H9 (cell line): ENCODE measurements at regions not wholly inside any gene's neighbourhood (a gene's known extent, or its start where the extent isn't known, plus 50 kb on each side); places are given as distances from the start of the nearest gene placed in this dataset.

Experiments
- DNase-seq: peaks from one replicate; pipeline ENCODE4 v3.0.0-alpha.2; 2017
- H2AFZ ChIP-seq: one replicate; pipeline ENCODE4 v1.6.1; 2013; ENCODE audit warnings: mild to moderate bottlenecking, low read length, control low read depth, moderate library complexity
- H2AK5ac ChIP-seq: 2 replicates; pipeline ENCODE4 v1.6.1; 2013; ENCODE audit warnings: low read length, control low read depth, mixed read lengths; ENCODE audit not compliant: insufficient read length
- H2BK120ac ChIP-seq: one replicate; pipeline ENCODE4 v1.6.1; 2013; ENCODE audit warnings: low read depth, mild to moderate bottlenecking, low read length, control low read depth, inconsistent platforms; ENCODE audit not compliant: poor library complexity, severe bottlenecking
- H2BK12ac ChIP-seq: 2 replicates; pipeline ENCODE4 v1.6.1; 2013; ENCODE audit warnings: low read length, control low read depth, mixed read lengths, low read depth; ENCODE audit not compliant: insufficient read length
- H2BK15ac ChIP-seq: 2 replicates; pipeline ENCODE4 v1.6.1; 2013; ENCODE audit warnings: low read depth, low read length, control low read depth
- H2BK20ac ChIP-seq: one replicate; pipeline ENCODE4 v1.6.1; 2013; ENCODE audit warnings: low read depth, mild to moderate bottlenecking, low read length, control low read depth, inconsistent platforms; ENCODE audit not compliant: poor library complexity, severe bottlenecking
- H2BK5ac ChIP-seq: 2 replicates; pipeline ENCODE4 v1.6.1; 2013; ENCODE audit warnings: low read length, control low read depth, mixed read lengths; ENCODE audit not compliant: insufficient read length
- H3K14ac ChIP-seq: 2 replicates; pipeline ENCODE4 v1.6.1; 2013; ENCODE audit warnings: low read length, control low read depth; ENCODE audit not compliant: insufficient read depth
- H3K18ac ChIP-seq: 2 replicates; pipeline ENCODE4 v1.6.1; 2013; ENCODE audit warnings: low read depth, mild to moderate bottlenecking, mixed read lengths, low read length, control low read depth; ENCODE audit not compliant: insufficient read length
- H3K23ac ChIP-seq: 2 replicates; pipeline ENCODE4 v1.6.1; 2013; ENCODE audit warnings: low read length, control low read depth, mixed read lengths, low read depth; ENCODE audit not compliant: insufficient read length
- H3K23me2 ChIP-seq: 2 replicates; pipeline ENCODE4 v1.6.1; 2013; ENCODE audit warnings: low read depth, mild to moderate bottlenecking, mixed read lengths, low read length, control low read depth; ENCODE audit not compliant: insufficient read length, poor library complexity, severe bottlenecking
- H3K27ac ChIP-seq: 2 replicates; pipeline ENCODE4 v1.5.1; 2013; ENCODE audit warnings: low read length, control low read depth, mixed read lengths, low read depth; ENCODE audit not compliant: insufficient read length
- H3K27me3 ChIP-seq: 2 replicates; pipeline ENCODE4 v1.6.1; 2013; ENCODE audit warnings: low read length, control low read depth, inconsistent platforms; ENCODE audit not compliant: insufficient read depth
- H3K4ac ChIP-seq: 2 replicates; pipeline ENCODE4 v1.6.1; 2013; ENCODE audit warnings: low read depth, mild to moderate bottlenecking, control low read depth, inconsistent platforms, low read length, moderate library complexity
- H3K4me1 ChIP-seq: 2 replicates; pipeline ENCODE4 v1.6.1; 2013; ENCODE audit warnings: low read length, control low read depth, inconsistent platforms; ENCODE audit not compliant: insufficient read depth
- H3K4me2 ChIP-seq: 2 replicates; pipeline ENCODE4 v1.6.1; 2013; ENCODE audit warnings: low read length, control low read depth, mixed read lengths; ENCODE audit not compliant: insufficient read length, insufficient read depth
- H3K56ac ChIP-seq: 2 replicates; pipeline ENCODE4 v1.6.1; 2013; ENCODE audit warnings: low read depth, mild to moderate bottlenecking, mixed read lengths, low read length, control low read depth; ENCODE audit not compliant: insufficient read length
- H3K79me1 ChIP-seq: 2 replicates; pipeline ENCODE4 v1.6.1; 2013; ENCODE audit warnings: low read depth, mild to moderate bottlenecking, moderate library complexity, low read length, control low read depth, inconsistent platforms; ENCODE audit not compliant: insufficient read depth, poor library complexity, severe bottlenecking
- H3K79me2 ChIP-seq: 2 replicates; pipeline ENCODE4 v1.6.1; 2013; ENCODE audit warnings: low read length, control low read depth, inconsistent platforms; ENCODE audit not compliant: insufficient read depth
- H3K9ac ChIP-seq: 2 replicates; pipeline ENCODE4 v1.6.1; 2013; ENCODE audit warnings: low read length, control low read depth, mixed read lengths; ENCODE audit not compliant: insufficient read length; ENCODE audit errors: extremely low read depth
- H3K9me3 ChIP-seq: one replicate; pipeline ENCODE4 v1.6.1; 2013; ENCODE audit warnings: low read depth, low read length, inconsistent platforms; ENCODE audit not compliant: control insufficient read depth
- H3T11ph ChIP-seq: one replicate; pipeline ENCODE4 v1.6.1; 2013; ENCODE audit warnings: mild to moderate bottlenecking, low read length, control low read depth, inconsistent platforms
- H4K20me1 ChIP-seq: one replicate; pipeline ENCODE4 v1.6.1; 2013; ENCODE audit not compliant: control insufficient read depth, insufficient read length, insufficient read depth
- H4K5ac ChIP-seq: 2 replicates; pipeline ENCODE4 v1.6.1; 2013; ENCODE audit warnings: low read depth, mild to moderate bottlenecking, mixed read lengths, low read length, control low read depth; ENCODE audit not compliant: insufficient read length
- H4K8ac ChIP-seq: replicated peaks from 2 replicates; pipeline ENCODE4 v1.6.1; 2013; ENCODE audit warnings: low read length, control low read depth, mixed read lengths, low read depth; ENCODE audit not compliant: insufficient read length
- H4K91ac ChIP-seq: 2 replicates; pipeline ENCODE4 v1.6.1; 2013; ENCODE audit warnings: low read depth, mild to moderate bottlenecking, moderate library complexity, mixed read lengths, low read length, control low read depth; ENCODE audit not compliant: insufficient read length
- H3K27ac Mint-ChIP-seq, 3 experiments: 2 replicates in 2 of 3; 3 replicates in 1 of 3; pipeline ENCODE4 v1.8.0; 2020 to 2021; ENCODE audit warnings: mixed read lengths in 3 of 3, mild to moderate bottlenecking in 1 of 3, moderate library complexity in 1 of 3
- H3K27me3 Mint-ChIP-seq: 2 replicates; pipeline ENCODE4 v1.8.0; 2021; ENCODE audit warnings: low read depth, mild to moderate bottlenecking, moderate library complexity, mixed read lengths
- H3K36me3 Mint-ChIP-seq, 3 experiments: 2 replicates in 2 of 3; 3 replicates in 1 of 3; pipeline ENCODE4 v1.8.0; 2020 to 2021; ENCODE audit warnings: low read depth in 3 of 3, mixed read lengths in 3 of 3; ENCODE audit not compliant: insufficient read depth in 1 of 3
- H3K4me1 Mint-ChIP-seq, 2 experiments: 2 replicates each; pipeline ENCODE4 v1.8.0; 2020; ENCODE audit warnings: mixed read lengths in 2 of 2
- H3K4me3 Mint-ChIP-seq, 2 experiments: 2 replicates in 1 of 2; 3 replicates in 1 of 2; pipeline ENCODE4 v1.8.0; 2020 to 2021; ENCODE audit warnings: mild to moderate bottlenecking in 2 of 2, mixed read lengths in 2 of 2, moderate library complexity in 1 of 2
- H3K9me3 Mint-ChIP-seq, 2 experiments: 2 replicates in 1 of 2; 3 replicates in 1 of 2; pipeline ENCODE4 v1.8.0; 2020; ENCODE audit warnings: mild to moderate bottlenecking in 2 of 2, mixed read lengths in 2 of 2, moderate library complexity in 1 of 2
- CTCF ChIP-seq: fragments of 200-600 bp; sonication (generic); conservative IDR thresholded peaks from 3 replicates; pipeline ENCODE4 v1.8.0; 2021; ENCODE audit warnings: antibody characterized with exemption, mild to moderate bottlenecking
- WGBS: extraction: QIAGEN DNeasy Blood & Tissue Kit; methylation state at CpG from one replicate; pipeline ENCODE4 v1.1.7; 2013; ENCODE audit warnings: missing lambda C conversion rate, low lambda C conversion rate, mixed read lengths; ENCODE audit not compliant: insufficient read length; ENCODE audit errors: extremely low coverage; 5-methylcytosine and 5-hydroxymethylcytosine counted together

- no peak overlapping the region for H3K9ac ChIP-seq
- H2AFZ ChIP-seq, result no peak overlapping the region
- Mint-ChIP-seq H3K4me3 (no peak overlapping the region), H3K27me3 (no peaks in the 10 kb centered on the region), H3K9me3 (no peaks in the 10 kb centered on the region), H3K27ac (no peak overlapping the region), H3K36me3 (no peaks in the 10 kb centered on the region), H3K4me1 (no peaks in the 10 kb centered on the region)
- no peak overlapping the region for H3K4ac ChIP-seq
- WGBS, result no CpG with 5 or more reads among the region's 2 CpGs
- no peaks in the 10 kb centered on the region for H4K20me1 ChIP-seq
- H2BK15ac ChIP-seq, result no peak overlapping the region
- no peak overlapping the region for H4K8ac ChIP-seq
- no peak overlapping the region for H3K56ac ChIP-seq
- H3K79me1 ChIP-seq, result no peaks in the 10 kb centered on the region
- H2AK5ac ChIP-seq, result no peak overlapping the region
- no peak overlapping the region for H3K27ac ChIP-seq
- H3K23ac ChIP-seq, result no peak overlapping the region
- no peak overlapping the region for H2BK20ac ChIP-seq
- H3K14ac ChIP-seq, result no peak overlapping the region
- no peak overlapping the region for H3K18ac ChIP-seq
- H3K79me2 ChIP-seq, result no peaks in the 10 kb centered on the region
- no peaks in the 10 kb centered on the region for H3K27me3 ChIP-seq
- no peak overlapping the region for H2BK12ac ChIP-seq
- no peak overlapping the region for H3T11ph ChIP-seq
- no peaks in the 10 kb centered on the region for H3K4me1 ChIP-seq
- H3K4me2 ChIP-seq, result no peak overlapping the region
- no peaks in the 10 kb centered on the region for H3K23me2 ChIP-seq
- H2BK120ac ChIP-seq, result no peak overlapping the region
- H4K5ac ChIP-seq, result no peak overlapping the region
- H2BK5ac ChIP-seq, result no peak overlapping the region
- H4K91ac ChIP-seq, result no peak overlapping the region
- no peak for TF ChIP-seq CTCF
- H3K9me3 ChIP-seq, result no peaks in the 10 kb centered on the region
- no peak for DNase-seq
Measured at GRCh38 chr11:22467248-22467647, 129.1 kb downstream of the SLC17A6 start.
